OCI-LY1 (cell line): ENCODE measurements at regions not wholly inside any gene's neighbourhood (a gene's known extent, or its start where the extent isn't known, plus 50 kb on each side); places are given as distances from the start of the nearest gene placed in this dataset.

ENCODE experiments used
- H2AFZ ChIP-seq: fragments of 200-600 bp; sonication (generic), shearing (Covaris generic); 2 replicates; pipeline ENCODE4 v1.6.0; 2014; ENCODE audit warnings: antibody characterized with exemption, mild to moderate bottlenecking, low read length
- H3F3A ChIP-seq: fragments of 200-600 bp; sonication (generic), shearing (Covaris generic); 2 replicates; pipeline ENCODE4 v1.6.0; 2014; ENCODE audit warnings: mild to moderate bottlenecking, antibody characterized with exemption, low read length, moderate library complexity; ENCODE audit not compliant: insufficient read depth
- H3K27ac ChIP-seq: fragments of 200-600 bp; sonication (generic); 2 replicates; pipeline ENCODE4 v1.5.1; 2014; ENCODE audit warnings: low read length, mixed run types, mild to moderate bottlenecking, low read depth; ENCODE audit not compliant: poor library complexity, severe bottlenecking
- H3K27me3 ChIP-seq: fragments of 200-600 bp; sonication (generic); 2 replicates; pipeline ENCODE4 v1.6.0; 2014; ENCODE audit warnings: antibody characterized with exemption, mild to moderate bottlenecking, low read length, moderate library complexity; ENCODE audit not compliant: insufficient read depth
- H3K36me3 ChIP-seq: fragments of 200-600 bp; sonication (generic); 2 replicates; pipeline ENCODE4 v1.6.1; 2014; ENCODE audit warnings: mild to moderate bottlenecking, antibody characterized with exemption, low read length, moderate library complexity, mixed read lengths; ENCODE audit not compliant: insufficient read depth
- H3K4me1 ChIP-seq: fragments of 200-600 bp; sonication (generic); 2 replicates; pipeline ENCODE4 v1.5.1; 2014; ENCODE audit warnings: mild to moderate bottlenecking, low read length, moderate library complexity; ENCODE audit not compliant: insufficient read depth, severe bottlenecking
- H3K4me2 ChIP-seq: fragments of 200-600 bp; sonication (generic), shearing (Covaris generic); 2 replicates; pipeline ENCODE4 v1.6.1; 2014; ENCODE audit warnings: low read length
- H3K4me3 ChIP-seq: fragments of 200-600 bp; sonication (generic); 2 replicates; pipeline ENCODE4 v1.5.1; 2014; ENCODE audit warnings: low read length, low read depth, mild to moderate bottlenecking, mixed read lengths; ENCODE audit not compliant: poor library complexity, severe bottlenecking
- H3K79me2 ChIP-seq: fragments of 200-600 bp; shearing (Covaris generic); 2 replicates; pipeline ENCODE4 v1.6.1; 2016; ENCODE audit warnings: mixed run types, low read length, mixed read lengths; ENCODE audit not compliant: insufficient read depth
- H3K9ac ChIP-seq: fragments of 200-600 bp; sonication (generic), shearing (Covaris generic); 2 replicates; pipeline ENCODE4 v1.6.1; 2014; ENCODE audit warnings: mild to moderate bottlenecking, low read length, mixed read lengths
- H3K9me2 ChIP-seq: fragments of 200-600 bp; sonication (generic), shearing (Covaris generic); 2 replicates; pipeline ENCODE4 v1.6.1; 2014; ENCODE audit warnings: low read depth, mild to moderate bottlenecking, low read length, mixed read lengths
- H3K9me3 ChIP-seq: fragments of 200-600 bp; shearing (Covaris generic); 2 replicates; pipeline ENCODE4 v1.6.1; 2014; ENCODE audit warnings: low read length, mixed read lengths
- H4K20me1 ChIP-seq: fragments of 200-600 bp; sonication (generic), shearing (Covaris generic); 2 replicates; pipeline ENCODE4 v1.6.0; 2016; ENCODE audit warnings: mild to moderate bottlenecking, low read length; ENCODE audit not compliant: insufficient read depth
- EZH2 ChIP-seq: fragments of 200-600 bp; sonication (generic), shearing (Covaris generic); IDR thresholded peaks from 2 replicates; pipeline ENCODE4 v1.8.0; 2017; ENCODE audit warnings: borderline replicate concordance, mixed run types, mild to moderate bottlenecking, antibody characterized with exemption, low read length, moderate library complexity, mixed read lengths
- TF ChIP-seq, protein P1 (sequence below): fragments of 200-600 bp; sonication (generic), shearing (Covaris generic); IDR thresholded peaks from 2 replicates; pipeline ENCODE4 v1.5.1; 2017; ENCODE audit warnings: mild to moderate bottlenecking, antibody characterized with exemption, low read length, moderate library complexity, mixed read lengths

DNA sequence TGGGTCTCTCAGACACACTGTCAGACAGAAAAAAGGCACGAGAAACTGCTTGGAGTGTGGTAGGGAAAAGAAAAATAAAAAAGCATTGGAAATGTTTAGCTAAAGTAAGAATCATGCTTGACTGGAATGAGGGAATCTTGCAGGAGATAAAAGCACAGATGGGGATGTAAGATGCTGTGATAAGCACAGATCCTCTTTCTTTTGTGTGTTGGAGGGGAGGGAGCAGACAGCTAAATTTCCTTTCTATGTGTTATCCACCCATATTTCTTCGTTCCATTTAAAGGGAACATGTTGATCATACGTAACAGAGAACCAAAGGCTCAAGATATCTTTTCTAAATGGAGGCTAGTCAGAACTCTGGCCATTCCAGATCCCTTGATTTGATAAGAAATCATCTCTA, 614.0 kb upstream of the LCORL start:
- H3K9ac ChIP-seq: no peak overlapping the region
- H3K36me3 ChIP-seq: no peaks in the 10 kb centered on the region
- H3K27me3 ChIP-seq: no peaks in the 10 kb centered on the region
- H3K79me2 ChIP-seq: no peaks in the 10 kb centered on the region
- no peak overlapping the region for H2AFZ ChIP-seq
- H3K4me3 ChIP-seq: no peak overlapping the region
- H3K9me3 ChIP-seq: no peaks in the 10 kb centered on the region
- H3F3A ChIP-seq: no peaks in the 10 kb centered on the region
- H3K4me1 ChIP-seq: no peaks in the 10 kb centered on the region
- H4K20me1 ChIP-seq: no peaks in the 10 kb centered on the region
- TF ChIP-seq EZH2: no peak
- TF ChIP-seq, protein P1, sequence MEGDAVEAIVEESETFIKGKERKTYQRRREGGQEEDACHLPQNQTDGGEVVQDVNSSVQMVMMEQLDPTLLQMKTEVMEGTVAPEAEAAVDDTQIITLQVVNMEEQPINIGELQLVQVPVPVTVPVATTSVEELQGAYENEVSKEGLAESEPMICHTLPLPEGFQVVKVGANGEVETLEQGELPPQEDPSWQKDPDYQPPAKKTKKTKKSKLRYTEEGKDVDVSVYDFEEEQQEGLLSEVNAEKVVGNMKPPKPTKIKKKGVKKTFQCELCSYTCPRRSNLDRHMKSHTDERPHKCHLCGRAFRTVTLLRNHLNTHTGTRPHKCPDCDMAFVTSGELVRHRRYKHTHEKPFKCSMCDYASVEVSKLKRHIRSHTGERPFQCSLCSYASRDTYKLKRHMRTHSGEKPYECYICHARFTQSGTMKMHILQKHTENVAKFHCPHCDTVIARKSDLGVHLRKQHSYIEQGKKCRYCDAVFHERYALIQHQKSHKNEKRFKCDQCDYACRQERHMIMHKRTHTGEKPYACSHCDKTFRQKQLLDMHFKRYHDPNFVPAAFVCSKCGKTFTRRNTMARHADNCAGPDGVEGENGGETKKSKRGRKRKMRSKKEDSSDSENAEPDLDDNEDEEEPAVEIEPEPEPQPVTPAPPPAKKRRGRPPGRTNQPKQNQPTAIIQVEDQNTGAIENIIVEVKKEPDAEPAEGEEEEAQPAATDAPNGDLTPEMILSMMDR: no peak
- no peaks in the 10 kb centered on the region for H3K9me2 ChIP-seq
- H3K27ac ChIP-seq: no peak overlapping the region
- H3K4me2 ChIP-seq: no peak overlapping the region

DNA sequence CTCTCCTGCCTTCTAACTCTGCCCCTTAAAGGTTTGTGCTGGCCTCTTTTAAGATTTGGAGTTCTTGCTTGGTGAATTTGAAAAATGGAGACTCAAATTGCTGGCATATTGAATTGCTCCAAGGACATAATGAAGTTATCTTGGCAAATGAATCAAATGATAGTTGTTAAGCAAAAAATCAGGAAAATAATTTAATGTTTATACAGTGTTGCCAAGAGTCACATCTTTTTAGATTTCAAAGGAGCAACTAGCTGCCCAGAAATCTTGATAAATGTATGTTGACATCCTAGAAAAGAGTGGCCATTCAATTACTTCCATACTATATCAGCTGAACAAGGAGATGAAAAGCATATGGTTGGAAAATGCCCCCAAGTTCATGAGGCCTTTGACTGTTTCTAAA, 610.0 kb upstream of the LCORL start:
- no peak overlapping the region for H2AFZ ChIP-seq

DNA sequence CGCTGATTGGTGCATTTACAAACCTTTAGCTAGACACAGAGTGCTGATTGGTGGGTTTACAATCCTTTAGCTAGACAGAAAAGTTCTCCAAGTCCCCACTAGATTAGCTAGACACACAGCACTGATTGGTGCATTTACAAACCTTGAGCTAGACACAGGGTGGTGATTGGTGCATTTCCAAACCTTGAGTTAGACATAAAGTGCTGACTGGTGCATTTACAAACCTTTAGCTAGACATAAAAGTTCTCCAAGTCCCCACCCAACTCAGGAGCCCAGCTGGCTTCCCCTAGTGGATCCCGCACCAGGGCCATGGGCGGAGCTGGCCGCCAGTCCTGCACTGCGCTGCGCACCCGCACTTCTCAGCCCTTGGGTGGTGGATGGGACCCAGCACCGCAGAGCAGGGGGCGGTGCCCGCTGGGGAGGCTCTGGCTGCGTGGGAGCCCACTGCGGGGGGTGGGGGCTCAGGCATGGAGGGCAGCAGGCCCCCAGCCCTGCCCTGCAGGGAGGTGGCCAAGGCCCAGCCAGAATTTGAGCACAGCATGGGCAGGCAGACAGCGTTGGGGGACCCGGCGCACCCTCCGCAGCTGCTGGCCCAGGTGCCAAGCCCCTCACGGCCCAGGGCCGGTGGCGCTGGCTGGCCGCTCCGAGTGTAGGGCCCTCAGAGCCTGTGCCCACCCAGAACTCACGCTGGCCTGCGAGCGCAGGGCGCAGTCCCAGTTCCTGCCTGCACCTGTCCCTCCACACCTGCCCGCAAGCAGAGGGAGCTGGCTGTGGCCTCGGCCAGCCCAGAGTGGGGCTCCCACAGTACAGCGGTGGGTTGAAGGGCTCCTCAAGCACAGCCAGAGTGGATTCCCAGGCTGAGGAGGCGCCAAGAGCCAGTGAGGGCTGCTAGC, 608.9 kb upstream of the LCORL start:
- H3K79me2 ChIP-seq: no peaks in the 10 kb centered on the region
- H3K4me1 ChIP-seq: no peaks in the 10 kb centered on the region
- no peaks in the 10 kb centered on the region for H3F3A ChIP-seq
- H3K9me2 ChIP-seq: no peaks in the 10 kb centered on the region
- H4K20me1 ChIP-seq: no peaks in the 10 kb centered on the region
- no peaks in the 10 kb centered on the region for H3K27me3 ChIP-seq
- H3K4me3 ChIP-seq: no peak overlapping the region
- no peak overlapping the region for H3K9ac ChIP-seq
- H3K27ac ChIP-seq: no peak overlapping the region
- TF ChIP-seq, protein P1: no peak
- TF ChIP-seq EZH2: no peak
- H3K4me2 ChIP-seq: no peak overlapping the region
- H2AFZ ChIP-seq: no peak overlapping the region
- H3K36me3 ChIP-seq: no peaks in the 10 kb centered on the region
- H3K9me3 ChIP-seq: no peaks in the 10 kb centered on the region

More for the DNA sequence above, 610.0 kb upstream of the LCORL start:
- Histone ChIP-seq H3F3A (no peaks in the 10 kb centered on the region), H3K9me3 (no peaks in the 10 kb centered on the region), H3K4me2 (no peak overlapping the region), H3K79me2 (no peaks in the 10 kb centered on the region), H3K27ac (no peak overlapping the region), H3K36me3 (no peaks in the 10 kb centered on the region), H3K27me3 (no peaks in the 10 kb centered on the region), H3K4me1 (no peaks in the 10 kb centered on the region), H3K4me3 (no peak overlapping the region), H4K20me1 (no peaks in the 10 kb centered on the region), H3K9me2 (no peaks in the 10 kb centered on the region), H3K9ac (no peak overlapping the region)
- no peak for TF ChIP-seq EZH2
- TF ChIP-seq, protein P1: no peak
